ENCODE measurements at regions not wholly inside any gene's neighbourhood (a gene's known extent, or its start where the extent isn't known, plus 50 kb on each side); places are given as distances from the start of the nearest gene placed in this dataset.

DNA sequence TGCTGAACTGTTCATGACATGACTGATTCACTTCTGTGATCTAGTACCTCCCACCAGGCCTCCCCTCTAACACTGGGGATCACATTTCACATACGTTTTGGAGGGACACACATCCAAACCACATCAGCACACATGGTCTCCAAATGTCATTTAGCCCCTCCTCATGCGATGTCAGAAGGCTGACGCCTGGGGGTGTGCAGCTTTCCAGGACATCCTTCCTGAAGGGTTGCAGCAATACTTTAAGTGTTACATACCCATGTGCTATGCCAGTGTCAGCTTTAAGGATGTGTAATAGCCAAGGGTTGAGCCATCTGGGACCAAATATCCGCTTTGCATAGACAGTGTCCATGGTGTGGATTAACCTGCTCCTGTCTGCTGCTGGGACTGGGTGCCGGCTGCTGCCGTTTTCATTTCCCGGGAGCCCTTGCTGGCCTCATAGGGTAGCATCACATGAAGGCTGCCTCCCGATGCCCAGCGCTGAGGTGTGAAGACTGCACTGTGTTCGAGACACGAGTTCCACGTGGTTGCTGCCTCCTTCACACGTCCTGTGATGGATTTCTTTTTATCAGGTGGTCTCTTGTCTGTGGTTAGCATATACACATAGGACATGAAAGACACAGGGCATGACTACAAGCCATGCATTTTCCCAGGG, 219.0 kb downstream of the THBS2 start:
- TF ChIP-seq EZH2 (IDR thresholded peaks at IDR 0.05) (no peak), POLR2AphosphoS5 (IDR thresholded peaks at IDR 0.05; ENCODE audit: borderline replicate concordance, low read depth, low read length) (no peak), FOXP2 (optimal IDR thresholded peaks at IDR 0.05; ENCODE audit: control extremely low read depth, extremely low read length, insufficient read depth) (no peak)
